GM18505 (cell line): ENCODE measurements at regions not wholly inside any gene's neighbourhood (a gene's known extent, or its start where the extent isn't known, plus 50 kb on each side); places are given as distances from the start of the nearest gene placed in this dataset.
"Not testable (repeated sequence)": the region's sequence is repeated elsewhere in the genome, so short reads cannot be mapped to it uniquely, and the experiment has no call there.

ENCODE experiments used
- ATAC-seq: cut with Tn5 transposase; IDR thresholded peaks from one replicate; pipeline ENCODE4 v1.9.1; 2021; ENCODE audit not compliant: unreplicated experiment
- POLR2A ChIP-seq: IDR thresholded peaks from 4 replicates; pipeline ENCODE4 v1.6.1; 2011; ENCODE audit warnings: borderline replicate concordance; ENCODE audit not compliant: insufficient read depth, insufficient read length; ENCODE audit errors: extremely low read depth

GRCh38 chr14:97057238-97058073 is 260.3 kb downstream of the VRK1 start:
- ATAC-seq = no peak
- no peak for TF ChIP-seq POLR2A

GRCh38 chr14:97058074-97058467 is 260.9 kb downstream of the VRK1 start:
- TF ChIP-seq POLR2A = no peak
- no peak for ATAC-seq

- no peak for TF ChIP-seq POLR2A
- ATAC-seq = no peak
Measured at GRCh38 chr14:97058589-97058988, 261.4 kb downstream of the VRK1 start.

- no peak for ATAC-seq
- no peak for TF ChIP-seq POLR2A
Measured at GRCh38 chr14:97061198-97061597, 264.0 kb downstream of the VRK1 start.

- ATAC-seq = no peak
- no peak for TF ChIP-seq POLR2A
Measured at GRCh38 chr14:97061714-97062113, 264.5 kb downstream of the VRK1 start.

- ATAC-seq = no peak
Measured at GRCh38 chr14:97065305-97066067, 268.3 kb downstream of the VRK1 start.

GRCh38 chr14:97066068-97066899 is 269.1 kb downstream of the VRK1 start:
- ATAC-seq = no peak
- TF ChIP-seq POLR2A = no peak

More at GRCh38 chr14:97065305-97066067, 268.3 kb downstream of the VRK1 start:
- TF ChIP-seq POLR2A = no peak

- not testable (repeated sequence) for ATAC-seq
Measured at GRCh38 chr14:97068293-97068692, 271.1 kb downstream of the VRK1 start.

GRCh38 chr14:97070259-97070658 is 273.1 kb downstream of the VRK1 start:
- no peak for TF ChIP-seq POLR2A

GRCh38 chr14:97071177-97071576 is 274.0 kb downstream of the VRK1 start:
- TF ChIP-seq POLR2A = no peak
- ATAC-seq = no peak

More at GRCh38 chr14:97070259-97070658, 273.1 kb downstream of the VRK1 start:
- ATAC-seq = no peak

GRCh38 chr14:97073622-97074021 is 276.4 kb downstream of the VRK1 start:
- no peak for ATAC-seq
- no peak for TF ChIP-seq POLR2A

GRCh38 chr14:97074456-97074855 is 277.3 kb downstream of the VRK1 start:
- no peak for ATAC-seq
- TF ChIP-seq POLR2A = no peak

- ATAC-seq = no peak
- TF ChIP-seq POLR2A = no peak
Measured at GRCh38 chr14:97074856-97075255, 277.7 kb downstream of the VRK1 start.
